HPDE6-E6E7 (cell line): ENCODE measurements at regions not wholly inside any gene's neighbourhood (a gene's known extent, or its start where the extent isn't known, plus 50 kb on each side); places are given as distances from the start of the nearest gene placed in this dataset.
"Not testable (repeated sequence)": the region's sequence is repeated elsewhere in the genome, so short reads cannot be mapped to it uniquely, and the experiment has no call there.

Experiments used
- DNase-seq: peaks from one replicate; pipeline ENCODE4 v3.0.0; 2011; ENCODE audit warnings: missing footprints; ENCODE audit errors: extremely low spot score

- no peak for DNase-seq
Observed at GRCh38 chr11:97548280-97548679, 1158.5 kb downstream of the JRKL start.

- no peak for DNase-seq
Observed at GRCh38 chr11:97557399-97557798, 1167.6 kb downstream of the JRKL start.

- DNase-seq = no peak
Observed at GRCh38 chr11:97567801-97568200, 1178.0 kb downstream of the JRKL start.

GRCh38 chr11:97570636-97571035 lies 1180.8 kb downstream of the JRKL start:
- no peak for DNase-seq

- not testable (repeated sequence) for DNase-seq
Observed at GRCh38 chr11:97573771-97574170, 1184.0 kb downstream of the JRKL start.

- no peak for DNase-seq
Observed at GRCh38 chr11:97574976-97575665, 1185.3 kb downstream of the JRKL start.

GRCh38 chr11:97607291-97608000 lies 1217.6 kb downstream of the JRKL start:
- no peak for DNase-seq

GRCh38 chr11:97610000-97610399 lies 1220.2 kb downstream of the JRKL start:
- no peak for DNase-seq

GRCh38 chr11:97610854-97611253 lies 1221.0 kb downstream of the JRKL start:
- no peak for DNase-seq

GRCh38 chr11:97611345-97611744 lies 1221.5 kb downstream of the JRKL start:
- DNase-seq = no peak

GRCh38 chr11:97614606-97615005 lies 1224.8 kb downstream of the JRKL start:
- no peak for DNase-seq

- no peak for DNase-seq
Observed at GRCh38 chr11:97615546-97615945, 1225.7 kb downstream of the JRKL start.

GRCh38 chr11:97617031-97617430 lies 1227.2 kb downstream of the JRKL start:
- DNase-seq = no peak

- no peak for DNase-seq
Observed at GRCh38 chr11:97620007-97620406, 1230.2 kb downstream of the JRKL start.

- DNase-seq = no peak
Observed at GRCh38 chr11:97621282-97621681, 1231.5 kb downstream of the JRKL start.

GRCh38 chr11:97622795-97623194 lies 1233.0 kb downstream of the JRKL start:
- no peak for DNase-seq

GRCh38 chr11:97636741-97637140 lies 1246.9 kb downstream of the JRKL start:
- DNase-seq = not testable (repeated sequence)

- DNase-seq = no peak
Observed at GRCh38 chr11:97637701-97638100, 1247.9 kb downstream of the JRKL start.

GRCh38 chr11:97638641-97639224 lies 1248.9 kb downstream of the JRKL start:
- DNase-seq = no peak

GRCh38 chr11:97641988-97642387 lies 1252.2 kb downstream of the JRKL start:
- no peak for DNase-seq

- no peak for DNase-seq
Observed at GRCh38 chr11:97645736-97646135, 1255.9 kb downstream of the JRKL start.

GRCh38 chr11:97656356-97656755 lies 1266.5 kb downstream of the JRKL start:
- DNase-seq = no peak

- DNase-seq = no peak
Observed at GRCh38 chr11:97657852-97658251, 1268.0 kb downstream of the JRKL start.
